ENCODE measurements at regions not wholly inside any gene's neighbourhood (a gene's known extent, or its start where the extent isn't known, plus 50 kb on each side); places are given as distances from the start of the nearest gene placed in this dataset.
"Not testable (repeated sequence)": the region's sequence is repeated elsewhere in the genome, so short reads cannot be mapped to it uniquely, and the experiment has no call there.

- DNase-seq (ENCODE audit: low read depth), result peak; percentile 5
- Histone ChIP-seq H3K4me3 (ENCODE audit: low read depth, low read length) (no peak overlapping the region), H3K36me3 (ENCODE audit: control insufficient read depth, insufficient read depth, low read length) (no peaks in the 10 kb centered on the region), H3K27me3 (ENCODE audit: control insufficient read depth, insufficient read depth, low read length) (no peaks in the 10 kb centered on the region)
- TF ChIP-seq CTCF (IDR thresholded peaks at IDR 0.05; ENCODE audit: insufficient read depth, low read depth, low read length), result peak; percentile 84
- CTCF ChIA-PET, result interaction anchor here (0.5 to 3.7 kb wide), 19 partner anchors 10 to 706 kb away, joined by 3 to 35 read pairs (median 4); no protein-coding TSS in a partner anchor
- POLR2A ChIA-PET, result no interaction called here
These were observed 215.3 kb upstream of the TTC29 start for GRCh38 chr4:147160908-147161513.

GRCh38 chr4:147163311-147163710 lies 217.6 kb upstream of the TTC29 start:
- Histone ChIP-seq H3K36me3 (ENCODE audit: control insufficient read depth, insufficient read depth, low read length) (no peaks in the 10 kb centered on the region), H3K27me3 (ENCODE audit: control insufficient read depth, insufficient read depth, low read length) (no peaks in the 10 kb centered on the region), H3K4me3 (ENCODE audit: low read depth, low read length) (no peak overlapping the region)
- no peak for DNase-seq (ENCODE audit: low read depth)
- TF ChIP-seq CTCF (IDR thresholded peaks at IDR 0.05; ENCODE audit: insufficient read depth, low read depth, low read length), result no peak
- POLR2A ChIA-PET, result interaction anchor here (0.5 kb wide), 1 partner anchor 74 kb away, joined by 3 read pairs; no protein-coding TSS in a partner anchor
- CTCF ChIA-PET, result interaction anchor here (0.5 to 1.0 kb wide), 3 partner anchors 361 to 427 kb away, joined by 3 read pairs; no protein-coding TSS in a partner anchor

- DNase-seq (ENCODE audit: low read depth); H3K27me3 ChIP-seq (ENCODE audit: control insufficient read depth, insufficient read depth, low read length); H3K36me3 ChIP-seq (ENCODE audit: control insufficient read depth, insufficient read depth, low read length); H3K4me3 ChIP-seq (ENCODE audit: low read depth, low read length); CTCF ChIA-PET; POLR2A ChIA-PET: not testable (repeated sequence)
These were observed 222.5 kb upstream of the TTC29 start for GRCh38 chr4:147168200-147168599.

- ChIA-PET POLR2A (no interaction called here), CTCF (interaction anchor here (0.9 kb wide), 1 partner anchor 12 kb away, joined by 4 read pairs; no protein-coding TSS in a partner anchor)
- no peak for DNase-seq (ENCODE audit: low read depth)
- no peak overlapping the region for H3K4me3 ChIP-seq (ENCODE audit: low read depth, low read length)
- no peak for TF ChIP-seq CTCF (IDR thresholded peaks at IDR 0.05; ENCODE audit: insufficient read depth, low read depth, low read length)
- no peaks in the 10 kb centered on the region for H3K27me3 ChIP-seq (ENCODE audit: control insufficient read depth, insufficient read depth, low read length)
- H3K36me3 ChIP-seq (ENCODE audit: control insufficient read depth, insufficient read depth, low read length), result no peaks in the 10 kb centered on the region
These were observed 227.7 kb upstream of the TTC29 start for GRCh38 chr4:147173322-147173721.

GRCh38 chr4:147173797-147174432 lies 228.3 kb upstream of the TTC29 start:
- ChIA-PET CTCF (interaction anchor here (0.5 to 0.9 kb wide), 2 partner anchors 13 to 1070 kb away, joined by 3 to 4 read pairs; no protein-coding TSS in a partner anchor), POLR2A (no interaction called here)
- H3K27me3 ChIP-seq (ENCODE audit: control insufficient read depth, insufficient read depth, low read length), result no peaks in the 10 kb centered on the region
- no peak for DNase-seq (ENCODE audit: low read depth)
- no peak overlapping the region for H3K4me3 ChIP-seq (ENCODE audit: low read depth, low read length)
- no peaks in the 10 kb centered on the region for H3K36me3 ChIP-seq (ENCODE audit: control insufficient read depth, insufficient read depth, low read length)
- TF ChIP-seq CTCF (IDR thresholded peaks at IDR 0.05; ENCODE audit: insufficient read depth, low read depth, low read length), result no peak

All from BJ (cell line).